MCF 10A (cell line): ENCODE measurements at regions not wholly inside any gene's neighbourhood (a gene's known extent, or its start where the extent isn't known, plus 50 kb on each side); places are given as distances from the start of the nearest gene placed in this dataset.

ENCODE experiments used
- BruUV-seq: library from RNA; stranded (reverse); fragments of 400-500 nt; replicated peaks from 2 replicates; lab custom pipeline; 2021; lab: Mats Ljungman, UMichigan
- CTCF ChIA-PET: fragments of 300-600 bp; sonication (Branson Sonifier 250); formaldehyde crosslinking; extraction: SDS; loops from one replicate; lab custom pipeline; 2021; ENCODE audit warnings: antibody characterized with exemption, inconsistent platforms; lab: Yijun Ruan, JAX
- POLR2A ChIA-PET: fragments of 300-600, 350-650 bp; sonication (Branson Sonifier 250); formaldehyde crosslinking; extraction: SDS; loops from one replicate; lab custom pipeline; 2020; ENCODE audit warnings: antibody characterized with exemption, inconsistent platforms; lab: Yijun Ruan, JAX
- DNase-seq: peaks from one replicate; pipeline ENCODE4 v3.0.0-alpha.2; 2018; ENCODE audit not compliant: unreplicated experiment
- H3K27ac Mint-ChIP-seq: one replicate; pipeline ENCODE4 v1.8.0; 2022; ENCODE audit warnings: mild to moderate bottlenecking, low read depth, mixed read lengths; ENCODE audit not compliant: unreplicated experiment
- H3K27me3 Mint-ChIP-seq: one replicate; pipeline ENCODE4 v1.8.0; 2022; ENCODE audit warnings: mixed read lengths; ENCODE audit not compliant: insufficient read depth, unreplicated experiment
- H3K36me3 Mint-ChIP-seq: one replicate; pipeline ENCODE4 v1.8.0; 2022; ENCODE audit warnings: mild to moderate bottlenecking, moderate library complexity, mixed read lengths; ENCODE audit not compliant: insufficient read depth, unreplicated experiment
- H3K4me1 Mint-ChIP-seq: one replicate; pipeline ENCODE4 v1.8.0; 2022; ENCODE audit warnings: mixed read lengths; ENCODE audit not compliant: insufficient read depth, unreplicated experiment
- H3K4me3 Mint-ChIP-seq: one replicate; pipeline ENCODE4 v1.8.0; 2022; ENCODE audit warnings: mild to moderate bottlenecking, moderate library complexity, mixed read lengths; ENCODE audit not compliant: unreplicated experiment
- H3K9me3 Mint-ChIP-seq: one replicate; pipeline ENCODE4 v1.8.0; 2022; ENCODE audit warnings: mixed read lengths; ENCODE audit not compliant: unreplicated experiment
- intact Hi-C: fragments of 100-400 bp; cut with micrococcal nuclease; formaldehyde crosslinking; loops from 2 replicates; pipeline ENCODE4 v1.14.1; 2022
- TF ChIP-seq, protein P1 (sequence below): fragments of 200-600 bp; IDR thresholded peaks from one replicate; pipeline ENCODE4 v1.8.0; 2022; ENCODE audit warnings: antibody characterized with exemption, mild to moderate bottlenecking; ENCODE audit not compliant: unreplicated experiment

DNA sequence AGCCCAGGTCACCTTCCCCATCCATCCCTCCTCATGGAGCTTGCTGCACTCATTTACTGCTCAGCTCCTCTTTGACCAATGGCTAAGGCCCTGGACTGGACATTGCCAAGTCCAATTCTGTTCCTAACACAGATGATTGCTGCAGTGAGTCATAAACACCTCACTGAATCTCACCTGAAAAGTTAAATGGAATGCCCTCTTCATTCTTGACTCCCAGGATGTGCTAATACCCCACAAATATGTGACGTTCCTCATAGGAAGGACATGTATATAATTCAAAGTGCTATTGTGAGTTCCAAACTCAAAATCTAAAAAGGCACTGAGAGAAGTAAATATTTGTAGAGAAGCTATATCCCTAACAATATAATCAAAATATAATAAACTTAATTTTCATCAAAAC is 73.5 kb upstream of the DLX6 start:
- intact Hi-C loops: no loop called here
- BruUV-seq: no TSS peak
- no peaks in the 10 kb centered on the region for H3K4me1 Mint-ChIP-seq
- no peak for DNase-seq
- no peaks in the 10 kb centered on the region for H3K9me3 Mint-ChIP-seq
- CTCF ChIA-PET: interaction anchor here (0.7 kb wide), 2 partner anchors 38 to 252 kb away, joined by 3 to 5 read pairs; no protein-coding TSS in a partner anchor
- POLR2A ChIA-PET: no interaction called here
- H3K36me3 Mint-ChIP-seq: no peaks in the 10 kb centered on the region
- peaks cover 42% of the 10 kb centered on the region for H3K27me3 Mint-ChIP-seq
- H3K4me3 Mint-ChIP-seq: no peak overlapping the region
- TF ChIP-seq, protein P1, sequence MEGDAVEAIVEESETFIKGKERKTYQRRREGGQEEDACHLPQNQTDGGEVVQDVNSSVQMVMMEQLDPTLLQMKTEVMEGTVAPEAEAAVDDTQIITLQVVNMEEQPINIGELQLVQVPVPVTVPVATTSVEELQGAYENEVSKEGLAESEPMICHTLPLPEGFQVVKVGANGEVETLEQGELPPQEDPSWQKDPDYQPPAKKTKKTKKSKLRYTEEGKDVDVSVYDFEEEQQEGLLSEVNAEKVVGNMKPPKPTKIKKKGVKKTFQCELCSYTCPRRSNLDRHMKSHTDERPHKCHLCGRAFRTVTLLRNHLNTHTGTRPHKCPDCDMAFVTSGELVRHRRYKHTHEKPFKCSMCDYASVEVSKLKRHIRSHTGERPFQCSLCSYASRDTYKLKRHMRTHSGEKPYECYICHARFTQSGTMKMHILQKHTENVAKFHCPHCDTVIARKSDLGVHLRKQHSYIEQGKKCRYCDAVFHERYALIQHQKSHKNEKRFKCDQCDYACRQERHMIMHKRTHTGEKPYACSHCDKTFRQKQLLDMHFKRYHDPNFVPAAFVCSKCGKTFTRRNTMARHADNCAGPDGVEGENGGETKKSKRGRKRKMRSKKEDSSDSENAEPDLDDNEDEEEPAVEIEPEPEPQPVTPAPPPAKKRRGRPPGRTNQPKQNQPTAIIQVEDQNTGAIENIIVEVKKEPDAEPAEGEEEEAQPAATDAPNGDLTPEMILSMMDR: no peak
- H3K27ac Mint-ChIP-seq: no peak overlapping the region

DNA sequence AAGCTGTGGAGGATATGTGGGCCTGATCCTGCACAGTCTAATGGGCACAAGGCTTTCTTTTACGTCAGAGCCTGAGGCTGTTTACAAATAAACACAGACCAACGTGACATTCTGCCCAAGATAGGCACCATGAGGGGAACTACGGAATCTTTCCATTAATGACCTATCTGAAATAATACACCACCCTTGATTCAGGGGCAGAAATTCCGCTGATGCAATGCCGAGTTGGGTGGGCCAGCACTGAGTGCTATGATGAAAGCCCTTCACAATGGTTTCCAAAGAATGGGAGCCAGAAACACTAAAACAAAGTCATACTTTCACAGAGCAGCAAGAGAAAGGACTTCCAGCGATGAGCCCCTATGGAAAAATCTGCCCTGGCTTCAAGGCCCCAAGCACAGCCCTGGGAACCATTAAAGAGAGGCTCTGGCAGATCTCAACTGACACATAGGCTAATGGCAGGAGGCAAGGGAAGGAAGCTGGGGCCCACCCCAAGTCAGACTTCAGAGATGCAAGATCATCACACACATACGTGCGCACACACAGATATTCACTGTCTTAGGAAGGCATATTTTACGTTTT is 72.2 kb upstream of the DLX6 start:
- Mint-ChIP-seq H3K4me3 (no peak overlapping the region), H3K4me1 (no peaks in the 10 kb centered on the region), H3K27ac (no peak overlapping the region), H3K9me3 (no peaks in the 10 kb centered on the region), H3K36me3 (no peaks in the 10 kb centered on the region), H3K27me3 (peaks cover 49% of the 10 kb centered on the region)
- DNase-seq: no peak
- intact Hi-C loops: no loop called here
- TF ChIP-seq, protein P1: no peak
- BruUV-seq: no TSS peak
- ChIA-PET POLR2A (interaction anchor here (1.0 kb wide), 1 partner anchor 11 kb away, joined by 3 read pairs; no protein-coding TSS in a partner anchor), CTCF (no interaction called here)

DNA sequence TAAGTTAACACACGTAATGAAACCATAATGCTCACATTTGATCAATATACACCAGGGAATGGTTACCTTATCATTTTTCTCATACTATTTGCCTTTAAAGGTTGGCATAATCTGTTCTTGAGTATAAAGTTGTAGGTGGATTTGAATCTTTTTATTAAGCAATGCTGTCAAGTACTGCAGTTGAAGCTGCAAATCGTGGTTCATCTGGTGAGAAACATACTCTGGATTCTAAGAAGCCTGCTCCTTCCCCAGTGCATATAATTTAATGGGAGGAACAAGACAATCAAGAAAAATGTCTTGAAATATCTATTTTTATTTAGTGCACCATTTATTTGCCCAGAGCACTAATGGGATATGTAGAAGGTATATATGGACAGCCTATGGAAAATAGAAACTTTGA is 68.7 kb upstream of the DLX6 start:
- Mint-ChIP-seq H3K4me1 (no peaks in the 10 kb centered on the region), H3K4me3 (no peak overlapping the region), H3K27me3 (peaks cover 42% of the 10 kb centered on the region), H3K36me3 (no peaks in the 10 kb centered on the region), H3K9me3 (no peaks in the 10 kb centered on the region), H3K27ac (no peak overlapping the region)
- ChIA-PET POLR2A (no interaction called here), CTCF (no interaction called here)
- TF ChIP-seq, protein P1: no peak
- no peak for DNase-seq
- intact Hi-C loops: no loop called here
- no TSS peak for BruUV-seq

DNA sequence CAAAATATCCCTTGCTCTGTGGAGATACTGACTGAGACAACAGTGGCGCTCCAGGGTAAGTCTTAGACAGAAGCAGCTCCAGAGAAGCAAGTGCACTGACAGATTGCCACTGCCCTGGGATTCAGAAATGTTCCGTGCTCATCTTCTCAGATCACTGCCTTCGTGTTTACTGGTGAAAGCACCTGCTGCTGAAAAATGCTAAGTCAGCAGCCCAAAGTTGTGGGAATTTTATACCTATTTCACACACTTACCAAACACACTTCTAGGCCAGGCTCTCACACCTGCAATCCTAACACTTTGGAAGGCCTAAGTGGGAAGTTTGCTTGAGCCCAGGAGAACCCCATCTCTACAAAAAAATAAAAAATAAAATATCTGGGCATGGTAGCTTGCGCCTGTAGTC is 63.2 kb upstream of the DLX6 start:
- ChIA-PET POLR2A (no interaction called here), CTCF (interaction anchor here (0.6 kb wide), 1 partner anchor 46 kb away, joined by 7 read pairs; no protein-coding TSS in a partner anchor)
- Mint-ChIP-seq H3K27ac (no peak overlapping the region), H3K36me3 (no peaks in the 10 kb centered on the region), H3K4me1 (no peaks in the 10 kb centered on the region), H3K4me3 (no peak overlapping the region), H3K9me3 (no peaks in the 10 kb centered on the region), H3K27me3 (peaks cover 15% of the 10 kb centered on the region)
- TF ChIP-seq, protein P1: no peak
- DNase-seq: no peak
- no TSS peak for BruUV-seq
- intact Hi-C loops: no loop called here
